Mesendoderm (in vitro differentiated cells): ENCODE measurements at regions not wholly inside any gene's neighbourhood (a gene's known extent, or its start where the extent isn't known, plus 50 kb on each side); places are given as distances from the start of the nearest gene placed in this dataset.

ENCODE experiments used
- DNase-seq: peaks from one replicate; pipeline ENCODE4 v3.0.0; 2013
- H2AK5ac ChIP-seq: 2 replicates; pipeline ENCODE4 v1.6.1; 2013; ENCODE audit warnings: low read length, inconsistent platforms
- H2BK120ac ChIP-seq: 2 replicates; pipeline ENCODE4 v1.6.1; 2013; ENCODE audit warnings: low read depth, mild to moderate bottlenecking, low read length, moderate library complexity, mixed read lengths
- H2BK15ac ChIP-seq: replicated peaks from 2 replicates; pipeline ENCODE4 v1.6.1; 2013; ENCODE audit warnings: low read depth, mild to moderate bottlenecking, moderate library complexity
- H2BK5ac ChIP-seq: 2 replicates; pipeline ENCODE4 v1.6.1; 2013; ENCODE audit warnings: low read length, inconsistent platforms
- H3K18ac ChIP-seq: 2 replicates; pipeline ENCODE4 v1.6.1; 2013; ENCODE audit warnings: mild to moderate bottlenecking, low read length, mixed read lengths
- H3K23ac ChIP-seq: one replicate; pipeline ENCODE4 v1.6.1; 2013; ENCODE audit warnings: low read length
- H3K27ac ChIP-seq: 2 replicates; pipeline ENCODE4 v1.5.1; 2013; ENCODE audit warnings: low read depth, mild to moderate bottlenecking, inconsistent platforms, low read length, moderate library complexity
- H3K27me3 ChIP-seq: 2 replicates; pipeline ENCODE4 v1.6.1; 2013; ENCODE audit warnings: low read length, control low read depth, mild to moderate bottlenecking, inconsistent platforms; ENCODE audit not compliant: insufficient read depth, poor library complexity
- H3K36me3 ChIP-seq: 2 replicates; pipeline ENCODE4 v1.6.1; 2013; ENCODE audit warnings: low read length, inconsistent platforms; ENCODE audit not compliant: control insufficient read depth, insufficient read depth
- H3K4ac ChIP-seq: one replicate; pipeline ENCODE4 v1.6.1; 2013; ENCODE audit warnings: low read depth, mild to moderate bottlenecking, low read length, moderate library complexity
- H3K4me1 ChIP-seq: 2 replicates; pipeline ENCODE4 v1.6.1; 2013; ENCODE audit warnings: low read depth, low read length, inconsistent platforms; ENCODE audit not compliant: control insufficient read depth
- H3K4me2 ChIP-seq: 2 replicates; pipeline ENCODE4 v1.6.1; 2013; ENCODE audit warnings: low read length
- H3K4me3 ChIP-seq: 2 replicates; pipeline ENCODE4 v1.5.1; 2013; ENCODE audit warnings: mild to moderate bottlenecking, low read length
- H3K56ac ChIP-seq: one replicate; pipeline ENCODE4 v1.6.1; 2013; ENCODE audit warnings: low read length
- H3K79me1 ChIP-seq: 2 replicates; pipeline ENCODE4 v1.6.1; 2013; ENCODE audit warnings: low read length, inconsistent platforms
- H3K79me2 ChIP-seq: 2 replicates; pipeline ENCODE4 v1.6.1; 2013; ENCODE audit warnings: mild to moderate bottlenecking, low read length; ENCODE audit not compliant: control insufficient read depth, insufficient read depth
- H3K9ac ChIP-seq: 2 replicates; pipeline ENCODE4 v1.6.1; 2013; ENCODE audit warnings: low read length, inconsistent platforms
- H4K5ac ChIP-seq: one replicate; pipeline ENCODE4 v1.6.1; 2013; ENCODE audit warnings: low read length
- H4K8ac ChIP-seq: one replicate; pipeline ENCODE4 v1.6.1; 2013; ENCODE audit warnings: low read depth, mild to moderate bottlenecking, control low read depth, low read length, moderate library complexity
- WGBS: extraction: QIAGEN DNeasy Blood & Tissue Kit; methylation state at CpG from one replicate; pipeline ENCODE4 v1.1.7; 2013; ENCODE audit warnings: low lambda C conversion rate, missing lambda C conversion rate; ENCODE audit not compliant: insufficient coverage; ENCODE audit errors: extremely low coverage; 5-methylcytosine and 5-hydroxymethylcytosine counted together

GRCh38 chr13:84686458-84686857, 804.2 kb upstream of the SLITRK1 start:
- Histone ChIP-seq H3K4ac (no peak overlapping the region), H3K9ac (no peak overlapping the region), H3K4me1 (no peaks in the 10 kb centered on the region), H4K5ac (no peak overlapping the region), H3K79me2 (no peaks in the 10 kb centered on the region), H3K56ac (no peak overlapping the region), H3K36me3 (no peaks in the 10 kb centered on the region), H3K27ac (no peak overlapping the region), H3K79me1 (no peaks in the 10 kb centered on the region), H2AK5ac (no peak overlapping the region), H3K4me2 (no peak overlapping the region), H3K27me3 (no peaks in the 10 kb centered on the region), H3K18ac (no peak overlapping the region), H2BK15ac (no peak overlapping the region), H2BK120ac (no peak overlapping the region), H4K8ac (no peak overlapping the region), H3K23ac (no peak overlapping the region), H2BK5ac (no peak overlapping the region), H3K4me3 (no peak overlapping the region)
- WGBS: no CpG with 5 or more reads among the region's 1 CpG
- no peak for DNase-seq

- Histone ChIP-seq H3K18ac (no peak overlapping the region), H2BK5ac (no peak overlapping the region), H3K23ac (no peak overlapping the region), H3K4me3 (no peak overlapping the region), H4K8ac (no peak overlapping the region), H2BK120ac (no peak overlapping the region), H3K36me3 (no peaks in the 10 kb centered on the region), H3K79me1 (no peaks in the 10 kb centered on the region), H3K9ac (no peak overlapping the region), H3K27me3 (no peaks in the 10 kb centered on the region), H2BK15ac (no peak overlapping the region), H3K4me1 (no peaks in the 10 kb centered on the region), H3K56ac (no peak overlapping the region), H3K4me2 (no peak overlapping the region), H3K4ac (no peak overlapping the region), H3K27ac (no peak overlapping the region), H2AK5ac (no peak overlapping the region), H4K5ac (no peak overlapping the region), H3K79me2 (no peaks in the 10 kb centered on the region)
- no CpG with 5 or more reads among the region's 6 CpGs for WGBS
- DNase-seq: no peak
These were observed 802.5 kb upstream of the SLITRK1 start for GRCh38 chr13:84684804-84685203.

- no peak overlapping the region for H3K4ac ChIP-seq
- H2BK120ac ChIP-seq: no peak overlapping the region
- no peak overlapping the region for H3K18ac ChIP-seq
- no peak overlapping the region for H2BK15ac ChIP-seq
- no peak overlapping the region for H4K5ac ChIP-seq
- no peaks in the 10 kb centered on the region for H3K4me1 ChIP-seq
- no peaks in the 10 kb centered on the region for H3K79me1 ChIP-seq
- no peaks in the 10 kb centered on the region for H3K36me3 ChIP-seq
- no CpG with 5 or more reads among the region's 3 CpGs for WGBS
- H3K4me2 ChIP-seq: no peak overlapping the region
- no peaks in the 10 kb centered on the region for H3K27me3 ChIP-seq
- H3K79me2 ChIP-seq: no peaks in the 10 kb centered on the region
- DNase-seq: no peak
- H3K23ac ChIP-seq: no peak overlapping the region
- no peak overlapping the region for H3K27ac ChIP-seq
- H3K9ac ChIP-seq: no peak overlapping the region
- no peak overlapping the region for H3K56ac ChIP-seq
- H2AK5ac ChIP-seq: no peak overlapping the region
- no peak overlapping the region for H3K4me3 ChIP-seq
- no peak overlapping the region for H4K8ac ChIP-seq
- H2BK5ac ChIP-seq: no peak overlapping the region
These were observed 801.9 kb upstream of the SLITRK1 start for GRCh38 chr13:84684048-84684662.

- no peak overlapping the region for H3K4me2 ChIP-seq
- H2AK5ac ChIP-seq: no peak overlapping the region
- H4K8ac ChIP-seq: no peak overlapping the region
- no peaks in the 10 kb centered on the region for H3K4me1 ChIP-seq
- H3K27me3 ChIP-seq: no peaks in the 10 kb centered on the region
- no peak overlapping the region for H3K4me3 ChIP-seq
- H2BK120ac ChIP-seq: no peak overlapping the region
- H3K36me3 ChIP-seq: no peaks in the 10 kb centered on the region
- H3K18ac ChIP-seq: no peak overlapping the region
- no peak overlapping the region for H3K4ac ChIP-seq
- H3K23ac ChIP-seq: no peak overlapping the region
- DNase-seq: no peak
- no peak overlapping the region for H3K27ac ChIP-seq
- H3K79me1 ChIP-seq: no peaks in the 10 kb centered on the region
- H4K5ac ChIP-seq: no peak overlapping the region
- H3K56ac ChIP-seq: no peak overlapping the region
- H2BK5ac ChIP-seq: no peak overlapping the region
- H2BK15ac ChIP-seq: no peak overlapping the region
- H3K79me2 ChIP-seq: no peaks in the 10 kb centered on the region
- H3K9ac ChIP-seq: no peak overlapping the region
These were observed 801.2 kb upstream of the SLITRK1 start for GRCh38 chr13:84683448-84683847.

GRCh38 chr13:84677836-84678235, 795.6 kb upstream of the SLITRK1 start:
- H2BK120ac ChIP-seq: no peak overlapping the region
- no peak overlapping the region for H3K9ac ChIP-seq
- no peak overlapping the region for H3K18ac ChIP-seq
- H3K4me1 ChIP-seq: no peaks in the 10 kb centered on the region
- H3K4ac ChIP-seq: no peak overlapping the region
- no peaks in the 10 kb centered on the region for H3K36me3 ChIP-seq
- no peak overlapping the region for H2AK5ac ChIP-seq
- no peak overlapping the region for H4K5ac ChIP-seq
- H3K79me2 ChIP-seq: no peaks in the 10 kb centered on the region
- H3K4me2 ChIP-seq: no peak overlapping the region
- H3K4me3 ChIP-seq: no peak overlapping the region
- H3K23ac ChIP-seq: no peak overlapping the region
- no CpG with 5 or more reads among the region's 2 CpGs for WGBS
- no peaks in the 10 kb centered on the region for H3K27me3 ChIP-seq
- H2BK15ac ChIP-seq: no peak overlapping the region
- no peak overlapping the region for H3K27ac ChIP-seq
- DNase-seq: no peak
- no peak overlapping the region for H3K56ac ChIP-seq
- H2BK5ac ChIP-seq: no peak overlapping the region
- H4K8ac ChIP-seq: no peak overlapping the region
- H3K79me1 ChIP-seq: no peaks in the 10 kb centered on the region

GRCh38 chr13:84672616-84673015, 790.3 kb upstream of the SLITRK1 start:
- Histone ChIP-seq H3K79me1 (no peaks in the 10 kb centered on the region), H4K5ac (no peak overlapping the region), H3K27ac (no peak overlapping the region), H3K79me2 (no peaks in the 10 kb centered on the region), H2BK5ac (no peak overlapping the region), H3K9ac (no peak overlapping the region), H3K56ac (no peak overlapping the region), H3K4me1 (no peaks in the 10 kb centered on the region), H3K4ac (no peak overlapping the region), H3K27me3 (no peaks in the 10 kb centered on the region), H3K36me3 (no peaks in the 10 kb centered on the region), H3K4me3 (no peak overlapping the region), H3K18ac (no peak overlapping the region), H2BK15ac (no peak overlapping the region), H4K8ac (no peak overlapping the region), H2AK5ac (no peak overlapping the region), H2BK120ac (no peak overlapping the region), H3K4me2 (no peak overlapping the region), H3K23ac (no peak overlapping the region)
- DNase-seq: no peak
- no CpG with 5 or more reads among the region's 3 CpGs for WGBS
